OCI-LY3 (cell line): ENCODE measurements at regions not wholly inside any gene's neighbourhood (a gene's known extent, or its start where the extent isn't known, plus 50 kb on each side); places are given as distances from the start of the nearest gene placed in this dataset.

Experiments used
- CTCF ChIP-seq: fragments of 200-600, 300-600 bp; sonication (generic); IDR thresholded peaks from 2 replicates; pipeline ENCODE4 v1.5.1; 2014; ENCODE audit warnings: antibody characterized with exemption, low read length, low read depth
- EZH2phosphoT487 ChIP-seq: fragments of 200-600 bp; shearing (Covaris generic); IDR thresholded peaks from 2 replicates; pipeline ENCODE4 v1.6.1; 2018; ENCODE audit warnings: antibody characterized with exemption, mixed run types, low read depth

GRCh38 chr4:14829795-14830194 lies 172.5 kb upstream of the CPEB2 start:
- TF ChIP-seq EZH2phosphoT487 = no peak
- TF ChIP-seq CTCF = no peak
